OCI-LY7 (cell line): ENCODE measurements at regions not wholly inside any gene's neighbourhood (a gene's known extent, or its start where the extent isn't known, plus 50 kb on each side); places are given as distances from the start of the nearest gene placed in this dataset.

ENCODE experiments used
- BruUV-seq: library from RNA; stranded (reverse); fragments of 400-500 nt; replicated peaks from 2 replicates; lab custom pipeline; 2021; lab: Mats Ljungman, UMichigan
- CTCF ChIA-PET: fragments of 300-600 bp; sonication (Branson Sonifier 250); formaldehyde crosslinking; loops from one replicate; lab custom pipeline; 2022; ENCODE audit warnings: antibody characterized with exemption; ENCODE audit not compliant: unreplicated experiment; lab: Charles Lee
- POLR2A ChIA-PET: fragments of 300-600 bp; sonication (Branson Sonifier 250); formaldehyde crosslinking; loops from one replicate; lab custom pipeline; 2022; ENCODE audit warnings: antibody characterized with exemption; lab: Charles Lee
- DNase-seq: peaks from one replicate; pipeline ENCODE4 v3.0.0-alpha.2; 2015; ENCODE audit warnings: low spot score
- H2AFZ ChIP-seq: fragments of 200-600 bp; sonication (generic), shearing (Covaris generic); 2 replicates; pipeline ENCODE4 v1.6.1; 2014; ENCODE audit warnings: mild to moderate bottlenecking, antibody characterized with exemption, low read length, moderate library complexity
- H3K27ac ChIP-seq: fragments of 200-600 bp; sonication (generic); 2 replicates; pipeline ENCODE4 v1.5.1; 2014; ENCODE audit warnings: mixed run types, low read depth, mild to moderate bottlenecking, moderate library complexity, low read length, inconsistent platforms; ENCODE audit not compliant: poor library complexity, severe bottlenecking
- H3K36me3 ChIP-seq: fragments of 200-600 bp; sonication (generic); 2 replicates; pipeline ENCODE4 v1.6.1; 2014; ENCODE audit warnings: mild to moderate bottlenecking, antibody characterized with exemption, low read length, moderate library complexity, mixed read lengths; ENCODE audit not compliant: insufficient read depth
- H3K4me1 ChIP-seq: fragments of 200-600 bp; sonication (generic); 2 replicates; pipeline ENCODE4 v1.5.1; 2014; ENCODE audit warnings: mild to moderate bottlenecking, low read length; ENCODE audit not compliant: insufficient read depth, poor library complexity, severe bottlenecking
- H3K4me2 ChIP-seq: fragments of 200-600 bp; sonication (generic); 2 replicates; pipeline ENCODE4 v1.6.1; 2014; ENCODE audit warnings: mild to moderate bottlenecking, low read length
- H3K4me3 ChIP-seq: fragments of 200-600 bp; sonication (generic); 2 replicates; pipeline ENCODE4 v1.5.1; 2014; ENCODE audit warnings: mild to moderate bottlenecking, low read depth, low read length; ENCODE audit not compliant: poor library complexity, severe bottlenecking
- H3K79me2 ChIP-seq: fragments of 200-600 bp; sonication (generic); 2 replicates; pipeline ENCODE4 v1.6.1; 2016; ENCODE audit warnings: low read depth, mild to moderate bottlenecking, low read length, moderate library complexity, mixed read lengths; ENCODE audit not compliant: insufficient read depth
- H3K9me2 ChIP-seq: fragments of 200-600 bp; sonication (generic); 2 replicates; pipeline ENCODE4 v1.6.1; 2016; ENCODE audit warnings: mild to moderate bottlenecking, low read length, mixed read lengths; ENCODE audit not compliant: insufficient read depth
- H3K9me3 ChIP-seq: fragments of 200-600 bp; sonication (generic); 2 replicates; pipeline ENCODE4 v1.6.1; 2014; ENCODE audit warnings: mild to moderate bottlenecking, mixed run types, low read length, mixed read lengths
- H4K20me1 ChIP-seq: fragments of 200-600 bp; sonication (generic); 2 replicates; pipeline ENCODE4 v1.6.1; 2014; ENCODE audit warnings: mild to moderate bottlenecking, antibody characterized with exemption, low read length, moderate library complexity, mixed read lengths; ENCODE audit not compliant: insufficient read depth
- CTCF ChIP-seq: fragments of 200-600 bp; sonication (generic); conservative IDR thresholded peaks from 2 replicates; pipeline ENCODE4 v1.5.1; 2014; ENCODE audit warnings: mild to moderate bottlenecking, antibody characterized with exemption, low read length, moderate library complexity, mixed read lengths
- EZH2phosphoT487 ChIP-seq: fragments of 200-600 bp; sonication (generic); IDR thresholded peaks from 2 replicates; pipeline ENCODE4 v1.6.1; 2018; ENCODE audit warnings: low read depth, borderline replicate concordance, mild to moderate bottlenecking, mixed run types, antibody characterized with exemption, low read length, moderate library complexity, mixed read lengths
- intact Hi-C: fragments of 100-400 bp; cut with micrococcal nuclease; formaldehyde crosslinking; loops from one replicate; pipeline ENCODE4 v1.10.0; 2022; ENCODE audit not compliant: unreplicated experiment

- no peaks in the 10 kb centered on the region for H3K4me1 ChIP-seq
- POLR2A ChIA-PET = interaction anchor here (1.2 kb wide), 1 partner anchor 23 kb away, joined by 3 read pairs; no protein-coding TSS in a partner anchor
Measured at GRCh38 chr7:35371221-35371620, 117.3 kb upstream of the TBX20 start.

GRCh38 chr7:35370687-35371086, 116.8 kb upstream of the TBX20 start:
- Histone ChIP-seq H4K20me1 (no peaks in the 10 kb centered on the region), H3K9me3 (no peaks in the 10 kb centered on the region), H3K4me2 (no peak overlapping the region), H3K9me2 (no peaks in the 10 kb centered on the region), H3K4me3 (no peak overlapping the region), H3K27ac (no peak overlapping the region), H3K79me2 (no peaks in the 10 kb centered on the region), H2AFZ (no peak overlapping the region), H3K4me1 (no peaks in the 10 kb centered on the region), H3K36me3 (no peaks in the 10 kb centered on the region)
- BruUV-seq = no TSS peak
- TF ChIP-seq CTCF (no peak), EZH2phosphoT487 (no peak)
- CTCF ChIA-PET = no interaction called here
- no peak for DNase-seq
- POLR2A ChIA-PET = interaction anchor here (1.2 kb wide), 1 partner anchor 23 kb away, joined by 3 read pairs; no protein-coding TSS in a partner anchor
- intact Hi-C loops = no loop called here

More at GRCh38 chr7:35371221-35371620, 117.3 kb upstream of the TBX20 start:
- Histone ChIP-seq H3K36me3 (no peaks in the 10 kb centered on the region), H3K4me3 (no peak overlapping the region), H3K79me2 (no peaks in the 10 kb centered on the region), H2AFZ (no peak overlapping the region), H4K20me1 (no peaks in the 10 kb centered on the region), H3K4me2 (no peak overlapping the region), H3K9me3 (no peaks in the 10 kb centered on the region), H3K9me2 (no peaks in the 10 kb centered on the region), H3K27ac (no peak overlapping the region)
- no peak for DNase-seq
- intact Hi-C loops = no loop called here
- no TSS peak for BruUV-seq
- TF ChIP-seq CTCF (no peak), EZH2phosphoT487 (no peak)
- CTCF ChIA-PET = no interaction called here
